ENCODE measurements at regions not wholly inside any gene's neighbourhood (a gene's known extent, or its start where the extent isn't known, plus 50 kb on each side); places are given as distances from the start of the nearest gene placed in this dataset.
"Not testable (repeated sequence)": the region's sequence is repeated elsewhere in the genome, so short reads cannot be mapped to it uniquely, and the experiment has no call there.

- DNase-seq: no peak
Observed at GRCh38 chr6:106740287-106740686, 110.9 kb downstream of the QRSL1 start.

DNA sequence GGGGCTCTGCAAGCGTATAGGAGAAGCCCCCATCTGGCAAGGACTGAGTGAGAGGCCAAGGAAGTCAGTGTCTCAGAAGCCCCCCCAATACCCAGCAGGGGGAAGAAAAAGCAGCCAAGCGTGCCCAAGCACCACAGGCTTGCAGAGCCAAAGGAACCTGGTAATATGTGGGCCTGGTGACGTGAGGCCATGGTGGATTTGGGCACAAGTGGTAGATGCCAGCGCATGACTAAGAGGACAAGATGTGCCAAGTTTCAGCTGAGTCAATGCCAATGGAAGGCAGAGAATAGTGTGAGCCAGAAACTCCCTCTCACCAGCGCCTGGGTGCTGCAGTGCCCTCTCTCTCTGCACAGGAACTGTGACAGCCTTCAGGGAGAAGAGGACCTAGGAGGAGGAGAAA lies 110.0 kb downstream of the QRSL1 start:
- no peak for DNase-seq

DNA sequence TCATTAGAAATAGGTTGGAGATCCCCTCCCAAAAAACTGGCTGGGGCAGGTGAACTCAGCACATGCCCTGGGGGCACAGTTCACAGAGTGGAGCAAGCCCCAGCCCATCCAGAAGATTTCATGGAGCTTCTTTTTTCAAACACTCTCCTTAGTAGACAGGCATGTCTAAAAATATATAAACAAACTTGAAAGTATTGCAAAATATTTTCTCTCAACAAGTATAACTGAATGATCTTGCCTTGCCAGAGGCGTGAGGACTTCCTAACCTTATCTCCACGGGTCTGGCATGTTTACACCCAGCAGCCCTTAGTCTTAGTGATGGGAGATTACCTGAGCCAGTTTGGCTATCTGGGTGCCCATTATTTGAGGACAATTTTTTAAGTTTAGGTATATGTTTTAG lies 107.1 kb downstream of the QRSL1 start:
- DNase-seq: no peak

DNA sequence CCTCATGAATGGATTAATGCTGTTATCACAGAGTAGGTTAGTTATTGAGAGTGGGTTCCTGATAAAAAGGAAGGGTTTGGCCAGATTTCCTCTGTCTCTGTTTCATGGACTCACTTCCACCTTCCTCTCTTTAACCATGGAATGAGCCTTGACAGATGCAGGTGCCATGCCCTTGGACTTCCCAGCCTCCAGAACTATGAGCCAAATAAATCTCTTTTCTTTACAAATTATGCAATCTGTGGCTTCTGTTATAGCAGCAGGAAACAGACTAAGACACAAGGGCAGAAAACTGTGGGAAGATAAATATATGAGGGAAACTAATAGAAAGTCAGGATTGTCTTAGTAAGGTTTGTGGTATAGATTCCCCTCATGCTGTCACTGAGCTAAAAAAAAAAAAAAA lies 106.5 kb downstream of the QRSL1 start:
- no peak for DNase-seq

DNA sequence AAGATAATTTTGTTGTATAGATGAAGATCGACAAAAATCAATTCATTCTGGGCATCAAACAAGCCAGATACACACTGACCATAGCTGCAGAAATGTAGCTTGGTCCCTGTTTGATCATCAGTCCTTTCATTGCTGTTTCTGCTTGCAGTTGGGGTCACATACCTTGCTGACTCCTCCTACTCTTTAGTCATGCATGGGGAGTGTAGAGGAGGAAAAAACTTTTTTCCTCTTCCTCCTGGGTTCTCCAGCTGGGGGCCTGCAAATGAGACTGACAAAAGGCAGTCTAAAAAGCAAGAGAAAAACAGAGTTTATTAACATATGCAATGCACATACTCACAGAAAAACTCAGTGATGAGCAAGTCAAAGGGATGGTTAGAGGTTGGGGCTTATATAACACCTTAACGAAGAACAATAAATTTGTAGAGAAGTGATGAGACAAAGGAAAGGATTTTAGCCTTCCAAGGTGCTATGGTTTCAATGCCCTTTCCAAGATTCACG lies 105.8 kb downstream of the QRSL1 start:
- no peak for DNase-seq

- DNase-seq: no peak
Observed at GRCh38 chr6:106733386-106733785, 104.0 kb downstream of the QRSL1 start.

GRCh38 chr6:106732376-106732940 lies 103.1 kb downstream of the QRSL1 start:
- DNase-seq: no peak

DNA sequence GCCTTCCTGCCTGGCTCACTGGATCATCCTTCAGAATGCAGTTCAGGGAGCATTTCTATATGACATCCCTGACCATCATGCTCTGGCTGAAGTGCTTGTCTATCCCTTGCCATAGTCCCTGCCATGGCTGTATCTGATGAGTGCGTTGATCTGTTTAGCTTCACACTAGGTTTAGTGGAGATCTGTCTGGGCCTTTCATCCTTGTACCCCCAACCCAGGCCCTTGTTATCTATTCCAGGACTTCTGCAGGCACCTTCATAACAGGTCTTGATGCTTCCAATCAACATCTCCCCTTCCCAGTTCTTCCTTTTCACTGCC lies 102.4 kb downstream of the QRSL1 start:
- DNase-seq: no peak

GRCh38 chr6:106731144-106731842 lies 101.9 kb downstream of the QRSL1 start:
- no peak for DNase-seq

GRCh38 chr6:106730718-106731117 lies 101.3 kb downstream of the QRSL1 start:
- no peak for DNase-seq

GRCh38 chr6:106730264-106730663 lies 100.9 kb downstream of the QRSL1 start:
- DNase-seq: no peak

GRCh38 chr6:106729841-106730240 lies 100.5 kb downstream of the QRSL1 start:
- DNase-seq: no peak

DNA sequence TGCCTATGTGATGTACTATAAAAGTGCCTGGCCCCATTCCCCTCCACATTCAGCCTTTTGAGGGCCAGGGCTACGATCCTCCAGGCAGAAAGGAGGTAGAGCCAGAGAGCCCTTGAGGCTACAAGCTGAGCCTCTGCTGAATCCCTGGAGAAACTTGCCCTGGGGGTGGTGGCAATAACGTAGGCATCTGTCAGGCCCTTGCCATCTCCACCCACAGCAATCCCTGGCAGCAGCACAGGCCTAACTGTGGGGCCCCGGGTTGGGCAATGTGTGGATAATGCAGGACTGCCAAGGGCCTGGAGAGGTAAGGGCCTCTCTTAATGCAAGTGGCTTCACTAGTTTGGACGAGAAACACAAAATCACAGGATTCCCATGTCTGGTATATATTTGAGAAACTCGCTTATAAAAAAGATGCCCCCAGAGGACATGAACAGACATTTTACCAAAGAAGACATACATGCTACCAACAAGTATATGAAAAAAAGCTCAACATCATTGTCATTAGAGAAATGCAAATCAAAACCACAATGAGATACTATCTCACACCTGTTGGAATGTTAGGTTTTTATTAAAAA lies 99.0 kb downstream of the QRSL1 start:
- DNase-seq: no peak

DNA sequence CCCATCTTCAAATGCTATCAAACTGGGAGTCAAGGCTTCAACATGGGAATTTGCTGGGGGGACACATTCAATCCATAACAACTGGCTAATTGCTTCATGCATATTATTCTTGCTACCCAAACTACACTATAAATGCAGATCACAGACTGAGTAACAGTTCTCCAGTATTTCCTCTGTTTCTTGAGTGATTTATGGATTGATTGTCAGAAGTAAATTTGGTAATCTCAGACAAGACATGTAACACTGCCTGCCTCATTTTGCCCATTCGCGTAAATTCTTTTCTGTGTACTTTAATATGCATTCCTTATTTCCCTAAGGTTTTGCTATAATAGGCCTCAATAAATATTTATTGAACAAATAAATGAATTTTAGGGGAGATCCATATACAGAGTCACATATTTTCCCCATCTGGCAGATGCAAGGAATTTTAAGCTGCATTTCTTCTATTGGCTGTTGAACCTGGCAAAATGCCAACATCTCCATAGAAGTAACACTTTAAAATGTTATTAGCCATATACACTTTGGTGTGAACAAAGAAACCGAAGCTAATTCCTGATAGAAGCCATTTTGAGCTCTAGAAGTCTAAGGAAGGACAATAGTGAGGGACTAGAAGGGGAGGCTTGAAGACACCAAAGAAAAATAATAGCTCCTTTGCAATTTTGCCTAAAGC lies 98.2 kb downstream of the QRSL1 start:
- DNase-seq: no peak

GRCh38 chr6:106724848-106725247 lies 95.5 kb downstream of the QRSL1 start:
- DNase-seq: no peak

- DNase-seq: no peak
Observed at GRCh38 chr6:106724337-106724736, 95.0 kb downstream of the QRSL1 start.

- not testable (repeated sequence) for DNase-seq
Observed at GRCh38 chr6:106723419-106723818, 94.0 kb downstream of the QRSL1 start.

GRCh38 chr6:106721189-106721588 lies 91.8 kb downstream of the QRSL1 start:
- DNase-seq: not testable (repeated sequence)
